Endothelial cell of umbilical vein (primary cell): ENCODE measurements at regions not wholly inside any gene's neighbourhood (a gene's known extent, or its start where the extent isn't known, plus 50 kb on each side); places are given as distances from the start of the nearest gene placed in this dataset.

ENCODE experiments used
- CTCF ChIP-seq, 2 donors: IDR thresholded peaks; 1 replicate in 1 of 2; 2 replicates in 1 of 2; pipeline ENCODE4 v1.5.1; 2011; ENCODE audit warnings: low read length in 2 of 2, mild to moderate bottlenecking in 2 of 2, moderate library complexity in 2 of 2, control low read depth in 1 of 2, inconsistent platforms in 1 of 2, low read depth in 1 of 2; ENCODE audit not compliant: insufficient read depth in 1 of 2; ENCODE audit errors: extremely low read depth in 1 of 2
- POLR2A ChIP-seq: IDR thresholded peaks from 2 replicates; pipeline ENCODE4 v1.6.1; 2012; ENCODE audit warnings: low read depth, mild to moderate bottlenecking, control low read depth, low read length

DNA sequence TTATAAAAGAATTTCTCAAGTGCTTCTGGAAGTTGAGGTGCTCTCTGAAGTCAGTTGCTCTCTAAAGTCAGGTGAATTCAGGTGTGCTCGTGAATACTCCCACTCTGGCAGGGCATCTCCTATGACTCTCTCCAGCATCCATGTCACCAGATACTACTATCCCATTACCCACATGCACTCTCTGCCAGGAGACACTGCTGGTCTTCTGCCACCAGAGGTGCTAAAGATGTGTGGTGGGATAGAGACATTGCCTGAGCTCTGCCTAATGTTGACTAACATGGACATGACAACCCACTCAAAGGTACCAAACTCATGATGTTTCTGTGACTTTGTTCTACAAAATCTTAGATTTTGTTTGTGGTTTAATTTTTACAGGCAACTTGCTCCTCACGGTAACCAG lies 106.4 kb upstream of the HNRNPA3 start:
- TF ChIP-seq CTCF (IDR thresholded peaks at IDR 0.05; ENCODE audit: extremely low read depth in 1 of 2, insufficient read depth in 1 of 2, low read depth in 1 of 2, low read length in 2 of 2) (no peak), POLR2A (no peak)
